Stimulated activated CD4-positive, alpha-beta T cell treated with anti-CD3 and anti-CD28 coated beads, TNF-alpha, amount 100 ng/mL, for 1 hour (primary cell): ENCODE measurements at regions not wholly inside any gene's neighbourhood (a gene's known extent, or its start where the extent isn't known, plus 50 kb on each side); places are given as distances from the start of the nearest gene placed in this dataset.
"Not testable (repeated sequence)": the region's sequence is repeated elsewhere in the genome, so short reads cannot be mapped to it uniquely, and the experiment has no call there.

Experiments used
- DNase-seq, 3 donors: peaks; one replicate each; pipeline ENCODE4 v3.0.0-alpha.2; 2020; ENCODE audit warnings: low read depth in 3 of 3, low spot score in 1 of 3

DNA sequence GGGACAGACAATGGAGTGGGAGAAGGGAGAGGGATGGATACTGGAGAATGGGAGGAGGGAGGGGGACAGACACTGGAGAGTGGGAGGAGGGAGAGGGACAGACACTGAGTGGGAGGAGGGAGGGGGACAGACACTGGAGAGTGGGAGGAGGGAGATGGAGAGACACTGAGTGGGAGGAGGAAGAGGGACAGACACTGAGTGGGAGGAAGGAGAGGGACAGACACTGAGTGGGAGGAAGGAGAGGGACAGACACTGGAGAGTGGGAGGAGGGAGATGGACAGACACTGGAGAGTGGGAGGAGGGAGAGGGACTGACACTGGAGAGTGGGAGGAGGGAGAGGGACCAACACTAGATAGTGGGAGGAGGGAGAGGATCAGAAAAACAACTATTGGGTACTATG lies 426.7 kb upstream of the PMFBP1 start:
- no peak for DNase-seq

DNA sequence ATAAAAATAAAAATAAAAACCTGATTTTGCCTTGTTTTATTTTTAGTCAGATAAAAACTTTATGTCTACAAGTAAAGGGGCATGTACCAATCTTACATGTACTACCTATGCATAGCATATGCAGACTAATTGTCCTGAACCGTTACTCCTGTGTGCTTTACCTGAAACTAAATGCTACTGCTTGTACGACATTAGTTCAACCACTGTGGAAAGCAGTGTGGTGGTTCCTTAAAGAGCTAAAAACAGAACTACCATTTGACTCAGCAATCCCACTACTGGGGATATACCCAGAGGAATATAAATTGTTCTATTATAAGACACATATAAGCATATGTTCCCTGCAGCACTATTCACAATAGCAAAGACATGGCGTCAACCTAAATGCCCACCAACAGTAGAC lies 426.0 kb upstream of the PMFBP1 start:
- DNase-seq = no peak

DNA sequence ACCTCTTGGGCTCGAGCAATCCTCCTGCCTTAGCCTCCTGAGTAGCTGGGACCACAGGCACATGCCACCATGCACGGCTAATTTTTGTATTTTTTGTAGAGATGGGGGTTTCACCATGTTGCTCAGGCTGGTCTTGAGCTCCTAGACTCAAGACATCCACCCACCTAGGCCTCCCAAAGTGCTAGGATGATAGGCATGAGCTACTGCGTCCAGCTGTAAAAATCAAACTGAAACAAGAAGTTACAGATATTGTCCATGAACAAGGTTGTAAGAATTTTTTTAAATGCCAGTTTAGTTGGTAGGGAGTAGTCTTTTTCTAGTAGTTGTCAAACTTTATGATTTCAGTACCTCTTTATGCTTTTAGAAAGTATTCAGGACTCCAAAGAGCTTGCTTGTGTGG lies 424.4 kb upstream of the PMFBP1 start:
- DNase-seq = no peak

DNA sequence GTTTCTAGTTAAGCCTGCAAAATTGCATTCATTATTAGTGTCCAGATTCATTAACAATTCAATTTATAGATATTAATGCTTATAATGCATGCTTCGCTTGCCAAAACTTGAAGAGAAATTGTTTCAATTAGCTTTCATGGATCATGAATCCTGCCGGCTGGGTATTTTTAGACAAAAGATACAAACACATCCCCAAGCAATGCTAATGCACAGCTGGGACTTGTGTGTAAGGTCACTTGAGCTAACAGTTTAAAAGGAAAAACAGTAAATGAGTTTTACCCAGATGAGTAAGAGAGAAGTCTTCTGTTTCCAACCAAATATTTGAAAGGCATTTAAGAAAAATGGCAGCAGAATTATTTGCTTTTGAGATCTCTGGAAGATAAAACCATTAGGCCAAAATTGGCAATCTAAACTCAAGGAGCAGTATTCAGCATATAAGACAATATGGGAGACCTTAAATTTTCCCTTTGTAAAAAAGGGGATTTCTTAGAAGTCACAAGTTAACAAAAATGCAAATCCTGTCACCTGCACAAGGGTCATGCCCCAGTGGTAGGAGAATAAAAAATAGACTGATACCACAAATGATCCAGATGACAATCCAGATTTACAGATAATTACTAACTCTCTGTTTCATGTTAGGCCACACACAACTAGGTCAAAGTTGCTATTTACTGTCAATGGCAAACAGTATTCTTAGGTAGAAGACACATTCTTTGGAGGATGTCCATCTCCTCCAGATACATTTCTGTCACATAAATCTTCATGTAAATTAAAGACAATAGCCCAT lies 418.4 kb upstream of the PMFBP1 start:
- DNase-seq = no peak

DNA sequence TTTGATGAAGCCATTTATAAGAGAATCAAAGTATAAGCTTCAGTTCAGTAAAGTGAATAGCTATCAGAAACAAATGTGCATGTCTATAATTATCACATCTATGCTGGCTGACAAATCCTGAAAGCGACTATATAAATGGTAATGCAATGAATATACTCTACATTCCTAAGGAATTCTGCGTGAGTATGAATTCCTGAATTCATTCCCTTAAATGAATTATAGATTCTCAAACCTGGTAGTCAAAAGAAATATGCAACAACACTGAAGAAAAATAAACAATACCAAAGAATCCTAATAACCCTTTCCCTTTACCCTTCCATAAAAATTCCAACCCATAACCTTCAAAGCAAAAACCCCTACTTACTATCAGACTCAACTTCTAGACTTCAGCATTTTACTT lies 416.6 kb upstream of the PMFBP1 start:
- no peak for DNase-seq

DNA sequence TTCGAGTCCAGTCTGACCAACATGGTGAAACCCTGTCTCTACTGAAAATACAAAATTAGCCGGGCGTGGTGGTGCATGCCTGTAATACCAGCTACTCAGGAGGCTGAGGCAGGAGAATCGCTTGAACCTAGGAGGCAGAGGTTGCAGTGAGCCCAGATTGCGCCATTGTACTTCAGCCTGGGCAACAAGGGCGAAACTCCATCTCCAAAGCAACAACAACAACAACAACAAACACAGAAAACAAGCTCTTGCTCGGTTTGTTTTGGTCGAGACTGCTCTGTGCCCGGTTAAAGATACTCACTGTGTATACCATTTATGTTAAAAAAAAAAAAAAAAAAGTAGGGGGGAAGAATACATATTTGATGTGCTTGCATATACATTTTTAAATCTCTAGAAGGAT lies 406.1 kb upstream of the PMFBP1 start:
- not testable (repeated sequence) for DNase-seq

DNA sequence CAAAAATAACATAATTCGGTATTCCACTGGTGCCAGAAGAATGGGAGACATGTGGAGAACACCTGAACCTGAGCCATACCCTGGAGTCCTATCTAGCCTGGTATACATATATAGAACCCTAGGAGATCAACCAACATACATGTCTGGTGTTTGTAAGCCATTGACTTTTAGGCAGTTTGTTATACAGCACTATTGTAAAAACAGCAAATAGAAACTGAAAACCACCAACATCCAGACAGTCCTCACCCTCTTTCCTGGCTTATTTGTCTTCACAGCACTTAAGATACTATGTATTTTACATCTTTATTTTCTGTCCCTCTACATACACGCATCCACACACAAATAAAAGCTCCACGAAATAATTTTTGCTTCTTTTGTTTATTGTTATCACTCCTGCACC lies 404.2 kb upstream of the PMFBP1 start:
- no peak for DNase-seq

DNA sequence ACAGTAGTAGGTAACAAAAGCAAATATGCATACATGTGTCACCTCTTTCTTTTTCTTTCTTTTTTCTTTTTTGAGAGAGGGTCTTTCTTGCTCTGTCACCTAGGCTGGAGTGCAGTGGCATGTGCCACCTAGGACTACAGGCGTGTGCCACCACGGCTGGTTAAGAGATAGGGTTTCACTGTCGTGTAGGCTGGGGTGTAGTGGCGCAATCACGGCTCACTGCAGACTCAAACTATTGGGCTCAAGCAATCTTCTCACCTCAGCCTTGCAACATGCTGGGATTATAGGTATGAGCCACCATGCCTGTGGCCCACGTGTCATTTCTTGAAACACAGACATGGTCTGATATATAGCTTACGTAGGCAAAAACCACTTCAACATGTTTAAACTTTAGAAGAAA lies 397.7 kb upstream of the PMFBP1 start:
- DNase-seq = no peak

DNA sequence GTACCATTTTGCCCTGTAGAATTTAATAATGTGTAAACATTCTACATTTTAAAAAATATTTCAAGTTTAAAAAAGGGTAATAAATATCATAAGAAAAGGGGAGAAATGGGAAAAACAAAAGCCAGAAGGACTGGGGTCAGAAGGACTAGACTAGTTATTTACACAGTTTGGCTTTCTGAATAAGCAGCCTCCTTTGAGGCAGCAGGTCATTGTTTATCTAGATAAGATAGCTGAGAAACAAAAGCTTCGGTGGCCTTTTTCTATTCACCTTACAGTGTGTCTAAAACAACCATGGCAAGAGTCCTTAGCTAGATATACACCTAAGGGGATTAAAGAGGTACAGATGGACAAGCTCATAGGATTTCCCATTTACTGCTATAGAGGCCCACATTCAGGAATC lies 396.5 kb upstream of the PMFBP1 start:
- DNase-seq = no peak

DNA sequence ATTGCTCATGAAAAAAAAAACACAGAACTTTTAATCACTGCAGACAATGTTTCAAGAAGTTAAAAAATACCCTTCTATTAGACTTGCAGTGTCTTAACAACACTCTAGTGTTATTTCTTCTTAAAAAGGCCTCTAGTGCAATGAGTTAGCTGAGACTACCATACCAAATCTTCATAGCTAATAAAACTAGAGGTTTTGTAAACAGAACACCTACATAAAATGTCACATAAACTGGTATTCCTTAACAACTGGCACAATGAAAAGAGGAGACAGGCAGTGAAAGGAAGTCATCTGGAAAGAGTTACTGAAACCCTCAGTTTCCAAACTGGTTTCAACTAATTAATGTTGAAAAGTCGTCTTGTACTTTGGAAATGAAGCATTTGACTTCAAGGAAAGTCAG lies 394.2 kb upstream of the PMFBP1 start:
- DNase-seq = no peak

DNA sequence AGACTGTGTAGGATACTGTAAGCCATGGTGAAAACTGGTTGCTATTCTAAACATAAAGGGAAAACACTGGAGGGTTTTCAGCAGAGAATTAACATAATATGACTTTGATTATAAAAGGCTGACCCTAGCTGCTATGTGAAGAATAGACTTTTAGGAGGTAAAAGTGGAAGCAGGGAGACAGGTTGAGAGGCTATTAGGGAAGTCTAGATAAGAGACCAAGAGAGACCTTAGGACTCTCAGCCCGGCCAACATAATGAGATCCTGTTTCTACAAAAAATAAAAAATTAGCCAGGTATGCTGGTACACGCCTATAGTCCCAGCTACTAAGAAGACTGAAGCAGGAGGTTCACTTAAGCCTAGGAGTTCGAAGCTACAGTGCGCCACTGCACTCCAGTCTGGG lies 393.2 kb upstream of the PMFBP1 start:
- DNase-seq = no peak

DNA sequence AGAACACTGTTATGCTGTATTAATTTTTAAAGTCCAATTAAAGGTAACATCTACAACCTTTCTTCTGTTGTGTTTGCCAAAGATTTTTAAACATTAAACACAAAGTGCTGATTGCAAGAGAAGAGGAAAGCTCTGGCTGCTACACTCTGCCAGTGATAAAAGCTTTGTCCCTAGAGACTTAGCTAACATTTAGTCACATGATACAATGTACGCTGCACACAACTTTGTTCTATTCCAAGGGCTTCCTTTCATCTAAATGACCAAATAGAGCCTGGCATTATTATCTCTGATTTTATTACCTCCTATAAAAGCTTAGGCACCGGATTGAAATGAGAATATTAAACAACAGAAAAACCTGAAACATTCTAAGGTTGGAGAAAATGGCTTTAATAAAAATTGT lies 388.7 kb upstream of the PMFBP1 start:
- no peak for DNase-seq

DNA sequence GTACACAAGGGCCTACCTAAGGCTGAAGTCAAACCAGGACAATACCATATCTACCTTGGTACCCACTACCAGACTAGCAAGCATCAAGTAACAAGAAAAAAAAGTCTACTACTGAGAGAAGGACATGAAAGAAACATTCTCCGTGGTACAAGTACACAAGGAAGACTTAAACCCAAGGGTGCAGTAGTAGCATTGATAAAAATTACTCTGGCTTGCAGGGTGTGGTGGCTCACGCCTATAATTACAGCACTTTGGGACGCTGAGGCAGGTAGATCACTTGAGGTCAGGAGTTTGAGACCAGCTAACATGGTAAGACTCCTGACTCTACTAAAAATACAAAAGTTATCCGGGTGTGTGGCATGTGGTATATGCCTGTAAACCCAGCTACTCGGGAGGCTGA lies 386.5 kb upstream of the PMFBP1 start:
- no peak for DNase-seq

DNA sequence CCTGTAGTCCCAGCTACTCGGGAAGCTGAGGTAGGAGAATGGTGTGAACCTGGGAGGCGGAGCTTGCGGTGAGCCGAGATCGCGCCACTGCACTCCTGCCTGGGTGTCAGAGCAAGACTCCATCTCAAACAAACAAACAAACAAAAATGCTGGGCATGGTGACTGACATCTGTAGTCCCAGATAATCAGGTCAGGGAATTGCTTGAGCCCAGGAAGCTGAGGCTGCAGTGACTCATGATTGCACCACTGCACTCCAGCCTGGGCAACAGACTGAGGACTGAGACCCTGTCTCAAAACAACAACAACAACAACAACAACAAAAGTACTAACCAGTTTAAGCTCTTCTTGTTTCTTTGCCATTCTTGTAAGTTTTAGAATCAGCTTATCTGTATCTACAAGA lies 383.0 kb upstream of the PMFBP1 start:
- no peak for DNase-seq

DNA sequence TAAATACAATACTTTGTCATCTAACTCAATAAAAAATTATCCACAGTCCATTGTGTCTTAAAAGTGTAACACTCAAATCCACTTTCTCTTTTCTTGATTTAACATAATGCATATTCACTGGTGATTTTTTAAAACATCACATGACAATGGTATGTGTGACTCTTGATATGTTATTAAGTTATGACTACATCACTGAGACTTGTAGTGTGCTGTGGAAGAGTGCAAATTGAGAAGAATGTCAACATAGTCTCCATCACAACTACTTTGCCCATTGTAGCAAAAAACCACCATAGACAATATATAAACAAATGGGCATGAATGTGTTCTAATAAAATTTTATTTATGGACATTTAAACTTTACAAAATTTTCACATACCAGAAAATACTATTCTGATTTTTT lies 380.7 kb upstream of the PMFBP1 start:
- no peak for DNase-seq

DNA sequence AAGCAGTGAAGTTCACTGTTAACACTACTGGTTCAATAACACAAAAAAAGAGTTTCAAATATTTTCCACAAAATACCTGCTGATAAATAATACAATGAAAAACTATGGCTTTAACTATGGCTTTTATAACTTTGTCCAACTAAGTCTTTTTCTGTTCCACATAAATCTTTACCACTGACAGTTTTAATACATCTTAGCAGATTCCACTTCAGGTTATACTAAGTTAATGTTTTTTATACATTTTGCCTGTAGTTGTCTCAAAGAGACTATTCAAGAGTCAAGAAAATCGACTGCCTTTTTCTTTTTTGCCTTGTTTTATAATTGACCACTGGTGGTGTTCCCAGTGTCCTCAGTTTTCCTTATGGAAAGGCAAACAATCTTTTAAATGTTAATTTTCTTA lies 379.7 kb upstream of the PMFBP1 start:
- no peak for DNase-seq

DNA sequence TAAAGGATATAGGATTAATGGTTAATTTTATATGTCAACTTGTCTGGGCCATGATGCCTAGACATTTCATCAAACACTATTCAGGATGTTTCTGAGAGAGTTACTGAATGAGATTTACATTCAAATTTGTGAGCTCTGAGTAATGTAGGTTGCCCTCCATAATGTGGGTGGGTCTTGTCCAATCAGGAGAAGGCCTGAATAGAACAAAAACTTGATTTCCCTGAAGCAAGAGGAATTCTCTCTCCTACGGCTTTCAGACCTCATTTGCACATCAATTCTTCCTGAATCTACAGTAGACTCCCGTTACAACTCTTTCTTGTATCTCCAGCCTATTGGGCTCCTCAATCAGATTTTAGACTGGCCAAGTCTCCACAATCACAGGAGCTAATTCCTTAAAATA lies 377.9 kb upstream of the PMFBP1 start:
- no peak for DNase-seq

DNA sequence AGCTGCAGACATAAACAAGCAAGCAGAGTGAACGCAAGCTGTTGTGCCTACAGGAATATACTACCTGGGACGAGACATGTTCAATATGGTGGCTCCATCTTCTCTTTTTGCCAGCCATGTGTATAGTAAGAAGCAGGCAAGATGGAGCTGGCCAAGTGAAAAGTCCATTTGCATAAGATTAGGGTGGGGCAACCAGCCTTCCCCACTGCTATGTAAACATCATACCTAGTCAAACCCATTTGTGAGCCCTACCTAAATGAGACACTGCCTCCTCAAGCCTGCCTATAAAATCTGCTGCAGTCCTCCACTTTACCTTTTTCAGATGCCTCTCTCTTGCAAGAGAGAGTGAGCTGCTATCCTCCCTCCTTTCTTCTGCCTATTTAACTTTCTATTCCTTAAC lies 370.1 kb upstream of the PMFBP1 start:
- no peak for DNase-seq

DNA sequence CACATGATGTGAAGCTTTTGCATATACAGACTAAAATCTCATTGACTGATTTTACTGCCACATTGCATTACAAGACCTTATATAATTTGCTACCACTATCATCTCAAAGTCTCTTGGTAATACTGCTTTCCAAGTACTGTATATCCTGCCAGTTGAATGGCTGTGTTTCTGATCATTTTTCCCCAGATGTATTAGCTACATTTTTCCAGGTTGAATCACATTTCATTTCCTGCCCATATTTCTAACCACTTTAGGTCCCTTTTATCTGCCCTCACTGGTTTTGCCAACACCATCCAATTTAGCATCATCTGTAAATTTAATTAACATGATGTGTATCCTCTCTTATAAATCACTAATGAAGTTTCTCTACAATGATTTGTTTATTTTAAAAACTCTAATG lies 365.7 kb upstream of the PMFBP1 start:
- no peak for DNase-seq

DNA sequence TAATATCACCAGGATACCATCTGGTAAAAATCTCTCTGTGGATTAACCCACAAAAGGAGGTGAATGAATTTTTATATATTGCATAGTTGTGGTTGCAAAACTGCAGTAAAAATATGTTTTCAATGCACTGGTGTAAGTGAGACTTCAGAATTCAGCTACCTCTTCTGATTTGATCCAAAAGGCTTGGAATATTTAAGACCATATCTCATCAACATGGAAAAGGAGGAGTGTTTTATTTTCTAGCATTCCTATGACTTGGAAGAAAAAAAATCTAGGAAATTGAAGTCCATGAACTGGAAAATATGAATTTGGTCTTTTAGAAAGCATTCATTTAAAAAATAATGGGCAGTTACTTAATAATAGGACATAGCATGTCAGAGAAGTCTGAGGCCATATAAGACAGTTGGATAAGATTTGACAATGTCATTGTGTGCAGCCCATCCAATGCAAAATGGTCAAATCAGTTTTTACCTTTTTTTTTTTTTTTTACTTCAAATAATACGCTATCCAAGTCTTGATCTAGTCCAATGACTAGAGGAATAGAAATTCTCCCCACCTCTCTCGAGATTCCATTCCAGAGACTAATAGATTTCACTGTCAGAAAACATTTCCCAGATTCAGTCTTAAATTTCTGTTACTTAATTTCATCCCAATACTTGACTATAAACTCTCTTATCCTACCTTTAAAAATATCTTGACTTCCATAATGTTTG lies 364.9 kb upstream of the PMFBP1 start:
- DNase-seq = no peak

DNA sequence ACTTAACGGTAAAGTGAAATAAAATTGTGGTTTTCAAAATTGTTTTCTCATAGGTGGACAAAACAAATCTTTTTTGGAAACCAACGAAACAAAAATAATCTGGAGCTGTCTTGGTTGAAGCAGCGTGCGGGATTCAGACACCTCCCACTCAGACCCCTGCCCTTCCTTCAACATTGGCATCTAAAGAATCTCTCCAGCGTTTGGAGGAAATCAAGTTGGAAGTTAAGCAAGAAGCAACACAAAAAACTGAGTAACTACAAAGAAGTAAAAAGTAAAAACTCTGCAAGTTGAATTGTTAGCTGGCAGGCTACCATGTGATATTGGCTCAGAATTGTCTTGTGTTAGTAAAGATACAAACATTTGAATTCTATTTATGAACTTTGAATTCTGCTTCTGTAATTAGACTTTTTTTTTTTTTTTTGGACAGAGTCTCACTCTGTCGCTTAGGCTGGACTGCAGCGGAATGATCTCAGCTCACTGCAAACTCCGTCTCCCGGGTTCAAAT lies 361.0 kb upstream of the PMFBP1 start:
- DNase-seq = no peak

DNA sequence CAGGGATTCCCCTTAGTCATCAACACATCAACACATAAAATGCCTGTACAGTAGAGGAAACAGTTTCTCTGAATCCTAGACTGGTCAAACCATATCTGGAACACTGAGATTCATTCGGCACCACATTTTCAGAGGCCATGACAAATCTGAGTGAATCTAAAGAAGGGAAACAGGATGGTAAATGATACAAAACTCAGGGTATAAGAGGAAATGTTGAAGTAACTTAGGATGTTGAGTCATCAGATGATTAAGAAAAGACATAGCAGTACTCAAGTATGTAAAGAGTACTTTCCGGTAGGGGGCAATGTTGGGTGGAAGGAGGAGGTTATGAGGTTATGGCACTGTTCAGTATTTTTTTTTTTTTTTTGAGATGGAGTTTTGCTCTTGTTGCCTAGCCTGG lies 358.5 kb upstream of the PMFBP1 start:
- DNase-seq = no peak

DNA sequence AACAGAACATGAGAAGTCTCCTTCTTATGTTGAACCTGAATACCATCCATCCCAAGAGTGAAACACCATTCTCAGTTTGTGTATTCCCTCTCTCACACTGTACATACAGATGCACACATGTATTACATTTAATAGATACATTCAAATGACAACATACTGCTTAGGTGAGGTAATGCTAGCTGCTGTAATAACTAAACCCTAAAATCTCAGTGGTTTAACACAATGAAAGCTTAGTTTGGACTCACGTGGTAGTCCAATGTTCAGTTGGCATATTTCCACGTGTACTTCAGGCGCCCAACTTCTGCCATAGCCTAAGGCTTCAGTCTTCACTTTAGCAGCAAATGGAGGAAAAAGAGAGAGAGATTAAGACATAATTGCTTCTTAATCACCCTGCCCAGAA lies 351.1 kb upstream of the PMFBP1 start:
- no peak for DNase-seq
